Stimulated activated CD8-positive, alpha-beta memory T cell treated with anti-CD3 and anti-CD28 coated beads, Interleukin-15, amount 100 ng/mL, for 24 hours (primary cell): ENCODE measurements at regions not wholly inside any gene's neighbourhood (a gene's known extent, or its start where the extent isn't known, plus 50 kb on each side); places are given as distances from the start of the nearest gene placed in this dataset.

Experiments used
- DNase-seq: peaks from one replicate; pipeline ENCODE4 v3.0.0-alpha.2; 2020; ENCODE audit warnings: low read depth

- no peak for DNase-seq
These were observed 83.0 kb upstream of the HS6ST1 start for GRCh38 chr2:128401680-128402079.

- no peak for DNase-seq
These were observed 84.4 kb upstream of the HS6ST1 start for GRCh38 chr2:128402911-128403670.

- DNase-seq, result no peak
These were observed 85.4 kb upstream of the HS6ST1 start for GRCh38 chr2:128403814-128404708.

- no peak for DNase-seq
These were observed 86.2 kb upstream of the HS6ST1 start for GRCh38 chr2:128404709-128405466.

GRCh38 chr2:128405467-128405900, 86.8 kb upstream of the HS6ST1 start:
- DNase-seq, result no peak

- no peak for DNase-seq
These were observed 87.4 kb upstream of the HS6ST1 start for GRCh38 chr2:128405981-128406613.

GRCh38 chr2:128406736-128407554, 88.3 kb upstream of the HS6ST1 start:
- DNase-seq, result no peak

- DNase-seq, result no peak
These were observed 90.0 kb upstream of the HS6ST1 start for GRCh38 chr2:128408349-128409305.

GRCh38 chr2:128409326-128410034, 90.8 kb upstream of the HS6ST1 start:
- DNase-seq, result no peak

- DNase-seq, result no peak
These were observed 91.5 kb upstream of the HS6ST1 start for GRCh38 chr2:128410035-128410757.

- no peak for DNase-seq
These were observed 92.1 kb upstream of the HS6ST1 start for GRCh38 chr2:128410758-128411215.

- DNase-seq, result no peak
These were observed 92.8 kb upstream of the HS6ST1 start for GRCh38 chr2:128411431-128411830.

- no peak for DNase-seq
These were observed 93.7 kb upstream of the HS6ST1 start for GRCh38 chr2:128412181-128412871.

- no peak for DNase-seq
These were observed 94.5 kb upstream of the HS6ST1 start for GRCh38 chr2:128413014-128413717.

- no peak for DNase-seq
These were observed 95.2 kb upstream of the HS6ST1 start for GRCh38 chr2:128413718-128414341.

GRCh38 chr2:128414351-128414750, 95.7 kb upstream of the HS6ST1 start:
- no peak for DNase-seq
